KMS-11 (cell line): ENCODE measurements at regions not wholly inside any gene's neighbourhood (a gene's known extent, or its start where the extent isn't known, plus 50 kb on each side); places are given as distances from the start of the nearest gene placed in this dataset.

ENCODE experiments used
- H2AFZ ChIP-seq: fragments of 200-600 bp; sonication (generic); 2 replicates; pipeline ENCODE4 v1.6.1; 2016; ENCODE audit warnings: antibody characterized with exemption, mixed run types, low read depth
- H3K27ac ChIP-seq: fragments of 200-600 bp; sonication (generic); 2 replicates; pipeline ENCODE4 v1.6.1; 2016; ENCODE audit warnings: mild to moderate bottlenecking, mixed run types
- H3K27me3 ChIP-seq: fragments of 200-600 bp; sonication (generic); 2 replicates; pipeline ENCODE4 v1.6.1; 2017; ENCODE audit warnings: mild to moderate bottlenecking, low read depth, mixed run types, moderate library complexity; ENCODE audit not compliant: insufficient read depth
- H3K36me3 ChIP-seq: fragments of 200-600 bp; sonication (generic); 2 replicates; pipeline ENCODE4 v1.6.1; 2017; ENCODE audit warnings: mild to moderate bottlenecking, mixed run types; ENCODE audit not compliant: insufficient read depth
- H3K4me1 ChIP-seq: fragments of 200-600 bp; sonication (generic); 2 replicates; pipeline ENCODE4 v1.6.1; 2016; ENCODE audit warnings: mild to moderate bottlenecking, low read depth, mixed run types; ENCODE audit not compliant: poor library complexity, severe bottlenecking
- H3K4me2 ChIP-seq: fragments of 200-600 bp; sonication (generic); 2 replicates; pipeline ENCODE4 v1.7.0; 2016; ENCODE audit warnings: mild to moderate bottlenecking, mixed run types
- H3K4me3 ChIP-seq: fragments of 200-600 bp; sonication (generic); IDR thresholded peaks from 2 replicates; pipeline ENCODE4 v1.6.1; 2017; ENCODE audit warnings: low read depth, low read length, mixed read lengths; ENCODE audit not compliant: insufficient read depth
- H3K79me2 ChIP-seq: fragments of 200-600 bp; sonication (generic); 2 replicates; pipeline ENCODE4 v1.6.1; 2016; ENCODE audit warnings: low read depth, mixed run types; ENCODE audit not compliant: insufficient read depth
- H3K9ac ChIP-seq: fragments of 200-600 bp; sonication (generic); 2 replicates; pipeline ENCODE4 v1.6.1; 2016; ENCODE audit warnings: mild to moderate bottlenecking, mixed run types
- H4K20me1 ChIP-seq: fragments of 200-600 bp; sonication (generic); 2 replicates; pipeline ENCODE4 v1.6.1; 2016; ENCODE audit warnings: mild to moderate bottlenecking, mixed run types; ENCODE audit not compliant: insufficient read depth
- TF ChIP-seq, protein P1 (sequence below): fragments of 200-600 bp; sonication (generic); conservative IDR thresholded peaks from 2 replicates; pipeline ENCODE4 v1.6.1; 2017; ENCODE audit warnings: low read depth, mild to moderate bottlenecking, antibody characterized with exemption, low read length, moderate library complexity, mixed read lengths

DNA sequence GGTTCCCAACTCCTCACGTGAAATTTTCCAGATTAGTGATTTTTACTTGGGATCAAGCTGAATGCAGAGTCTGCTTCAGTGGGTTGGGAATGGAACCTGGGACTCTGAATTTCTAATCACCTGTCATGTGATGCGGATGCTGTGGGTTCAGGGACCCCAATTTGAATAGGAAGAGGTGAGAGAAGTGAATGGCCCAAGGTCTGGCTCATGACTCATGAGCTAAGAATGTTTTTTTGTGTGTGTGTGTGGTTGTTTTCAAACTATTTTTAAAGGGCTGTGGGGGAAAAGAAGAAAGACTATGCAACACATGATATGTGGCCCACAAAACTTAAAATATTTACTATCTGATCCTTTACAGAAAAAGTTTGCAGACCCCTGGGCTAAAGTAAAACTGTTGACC is 108.5 kb upstream of the CYRIA start:
- no peak overlapping the region for H3K27ac ChIP-seq
- no peaks in the 10 kb centered on the region for H3K4me1 ChIP-seq
- H2AFZ ChIP-seq = no peak overlapping the region
- H4K20me1 ChIP-seq = no peaks in the 10 kb centered on the region
- no peak overlapping the region for H3K4me2 ChIP-seq
- TF ChIP-seq, protein P1, sequence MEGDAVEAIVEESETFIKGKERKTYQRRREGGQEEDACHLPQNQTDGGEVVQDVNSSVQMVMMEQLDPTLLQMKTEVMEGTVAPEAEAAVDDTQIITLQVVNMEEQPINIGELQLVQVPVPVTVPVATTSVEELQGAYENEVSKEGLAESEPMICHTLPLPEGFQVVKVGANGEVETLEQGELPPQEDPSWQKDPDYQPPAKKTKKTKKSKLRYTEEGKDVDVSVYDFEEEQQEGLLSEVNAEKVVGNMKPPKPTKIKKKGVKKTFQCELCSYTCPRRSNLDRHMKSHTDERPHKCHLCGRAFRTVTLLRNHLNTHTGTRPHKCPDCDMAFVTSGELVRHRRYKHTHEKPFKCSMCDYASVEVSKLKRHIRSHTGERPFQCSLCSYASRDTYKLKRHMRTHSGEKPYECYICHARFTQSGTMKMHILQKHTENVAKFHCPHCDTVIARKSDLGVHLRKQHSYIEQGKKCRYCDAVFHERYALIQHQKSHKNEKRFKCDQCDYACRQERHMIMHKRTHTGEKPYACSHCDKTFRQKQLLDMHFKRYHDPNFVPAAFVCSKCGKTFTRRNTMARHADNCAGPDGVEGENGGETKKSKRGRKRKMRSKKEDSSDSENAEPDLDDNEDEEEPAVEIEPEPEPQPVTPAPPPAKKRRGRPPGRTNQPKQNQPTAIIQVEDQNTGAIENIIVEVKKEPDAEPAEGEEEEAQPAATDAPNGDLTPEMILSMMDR = no peak
- no peaks in the 10 kb centered on the region for H3K79me2 ChIP-seq
- no peak overlapping the region for H3K9ac ChIP-seq
- no peak overlapping the region for H3K4me3 ChIP-seq
- no peaks in the 10 kb centered on the region for H3K27me3 ChIP-seq
- H3K36me3 ChIP-seq = no peaks in the 10 kb centered on the region

DNA sequence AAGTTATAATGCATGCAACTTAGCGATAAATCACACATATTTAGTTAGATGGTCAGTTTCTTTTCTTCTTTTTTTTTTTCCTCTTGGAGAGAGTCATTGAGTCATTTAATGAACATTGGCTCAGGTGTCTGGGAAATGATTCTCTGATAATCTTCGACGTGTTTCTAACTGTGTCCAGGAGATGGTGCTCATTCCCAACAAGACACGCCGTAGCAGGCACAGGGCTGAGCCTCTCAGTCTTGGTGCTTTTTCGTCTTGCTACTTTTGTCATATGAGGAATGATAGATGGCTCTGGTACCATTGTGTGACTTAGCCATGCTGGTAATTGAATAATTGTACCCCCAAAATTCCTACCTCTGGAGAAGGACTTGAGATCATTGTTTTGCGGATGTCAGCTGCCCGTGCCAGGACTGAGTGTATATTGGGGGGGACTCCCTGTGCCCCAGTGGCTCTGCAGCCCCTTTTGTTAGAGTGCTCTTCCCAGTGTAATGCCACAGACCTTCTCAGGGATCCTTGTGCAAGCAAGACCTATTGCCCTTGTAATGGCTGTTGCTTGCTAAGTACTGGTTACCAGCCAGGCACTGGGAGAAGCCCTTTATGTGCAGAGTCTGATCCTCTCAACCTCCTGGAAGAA is 107.6 kb upstream of the CYRIA start:
- Histone ChIP-seq H3K4me1 (no peaks in the 10 kb centered on the region), H3K79me2 (no peaks in the 10 kb centered on the region), H3K36me3 (no peaks in the 10 kb centered on the region), H3K4me2 (no peak overlapping the region), H3K9ac (no peak overlapping the region), H3K4me3 (no peak overlapping the region), H4K20me1 (no peaks in the 10 kb centered on the region), H3K27me3 (no peaks in the 10 kb centered on the region), H3K27ac (no peak overlapping the region), H2AFZ (no peak overlapping the region)
- TF ChIP-seq, protein P1 = peak; percentile 81

DNA sequence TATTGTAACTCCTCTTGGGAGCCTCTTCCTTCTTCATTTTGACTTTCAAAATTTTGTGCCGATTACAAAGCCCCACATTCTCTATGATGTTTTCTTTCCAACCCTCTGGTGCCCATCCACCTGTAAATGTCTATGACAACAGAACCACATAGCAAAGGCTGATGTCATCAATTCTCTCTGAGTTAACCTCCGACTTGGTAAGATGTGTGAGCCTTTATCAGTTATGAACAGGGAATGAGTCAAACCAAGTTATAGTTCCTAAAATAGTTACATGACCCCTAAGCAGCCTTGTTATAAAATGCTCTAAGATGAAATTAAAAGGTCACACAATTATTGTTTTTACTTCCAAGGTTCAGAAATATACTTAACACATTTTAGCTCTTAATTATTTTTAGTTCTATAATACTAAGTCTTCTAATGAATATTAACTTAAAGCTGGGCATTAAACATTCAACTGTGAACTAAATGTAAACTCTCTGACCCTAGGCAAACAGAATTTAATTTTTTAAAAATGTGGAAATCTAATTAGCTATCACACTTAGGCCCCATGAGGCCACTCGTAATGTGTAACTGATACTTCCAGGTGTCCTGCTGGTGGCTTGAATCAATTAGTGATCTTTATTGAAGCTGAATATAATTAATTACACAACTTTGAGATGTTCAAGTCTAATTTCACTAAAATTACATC is 102.3 kb upstream of the CYRIA start:
- Histone ChIP-seq H2AFZ (no peak overlapping the region), H3K79me2 (no peaks in the 10 kb centered on the region), H3K4me3 (no peak overlapping the region), H3K9ac (no peak overlapping the region), H3K27me3 (no peaks in the 10 kb centered on the region), H4K20me1 (no peaks in the 10 kb centered on the region), H3K4me1 (no peaks in the 10 kb centered on the region), H3K36me3 (no peaks in the 10 kb centered on the region), H3K27ac (no peak overlapping the region), H3K4me2 (no peak overlapping the region)
- TF ChIP-seq, protein P1 = no peak

DNA sequence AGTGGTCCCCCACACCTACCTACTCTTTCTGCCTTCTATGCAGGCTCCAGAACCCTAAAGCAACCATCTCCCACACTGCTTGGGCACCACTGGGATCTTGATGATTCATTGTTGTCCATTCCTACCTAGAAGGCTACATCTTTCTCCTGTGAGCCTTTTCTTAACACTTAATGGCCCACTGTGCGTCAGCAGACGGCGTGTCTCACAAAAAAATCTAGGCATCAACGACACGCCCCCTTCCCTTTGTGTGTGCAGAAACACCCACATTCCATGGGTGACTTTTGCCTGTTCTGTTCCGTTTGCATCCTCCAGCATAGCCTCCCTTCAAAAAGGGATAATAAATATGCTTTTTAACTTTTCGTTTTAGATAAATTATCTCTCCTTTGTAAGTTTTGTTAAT is 99.7 kb upstream of the CYRIA start:
- H3K4me2 ChIP-seq = no peak overlapping the region
- TF ChIP-seq, protein P1 = no peak
- H3K9ac ChIP-seq = no peak overlapping the region
- no peak overlapping the region for H3K27ac ChIP-seq
- no peaks in the 10 kb centered on the region for H4K20me1 ChIP-seq
- no peak overlapping the region for H3K4me3 ChIP-seq
- no peaks in the 10 kb centered on the region for H3K27me3 ChIP-seq
- no peak overlapping the region for H2AFZ ChIP-seq
- no peaks in the 10 kb centered on the region for H3K79me2 ChIP-seq
- no peaks in the 10 kb centered on the region for H3K4me1 ChIP-seq
- H3K36me3 ChIP-seq = no peaks in the 10 kb centered on the region
